ENCODE measurements at regions not wholly inside any gene's neighbourhood (a gene's known extent, or its start where the extent isn't known, plus 50 kb on each side); places are given as distances from the start of the nearest gene placed in this dataset.

DNA sequence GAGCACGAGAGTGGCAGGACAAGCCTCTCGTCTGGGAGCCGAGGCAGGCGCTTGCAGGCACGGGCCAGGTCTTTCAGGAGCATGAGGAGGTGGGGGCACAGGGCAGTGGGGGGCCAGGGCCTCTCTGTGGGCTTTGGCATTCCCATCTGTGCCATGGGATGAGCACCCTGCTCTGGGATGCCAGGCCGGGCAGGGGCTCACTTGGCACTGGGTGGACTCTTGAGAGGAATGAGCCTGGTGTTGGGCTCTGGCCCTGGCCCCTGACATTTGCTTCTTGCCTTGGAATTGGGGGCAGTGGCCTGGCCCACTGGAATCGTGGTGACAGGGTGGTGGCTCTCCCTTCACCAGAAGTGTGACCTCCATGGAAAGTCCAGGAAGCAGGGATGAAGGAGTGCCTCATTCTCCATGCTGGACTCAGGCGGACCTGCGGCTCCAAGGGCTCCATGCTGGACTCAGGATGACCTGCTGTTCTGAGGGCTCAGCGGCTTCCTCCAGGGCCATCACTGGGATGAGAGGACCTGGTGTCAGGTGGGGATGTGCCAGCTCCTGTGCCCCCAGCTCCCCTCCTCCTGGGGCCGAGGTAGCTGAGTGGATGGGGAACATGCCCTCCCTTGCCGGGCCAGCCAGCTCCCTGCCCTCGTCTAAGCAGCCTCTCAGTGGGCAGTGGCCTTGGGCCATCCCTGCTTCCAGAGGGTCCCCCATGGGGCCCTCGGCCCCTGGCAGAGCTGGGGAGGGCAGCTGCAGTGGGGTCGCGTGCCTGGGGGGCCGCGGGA lies 220.3 kb downstream of the KIF26A start:
- TF ChIP-seq, protein P1, sequence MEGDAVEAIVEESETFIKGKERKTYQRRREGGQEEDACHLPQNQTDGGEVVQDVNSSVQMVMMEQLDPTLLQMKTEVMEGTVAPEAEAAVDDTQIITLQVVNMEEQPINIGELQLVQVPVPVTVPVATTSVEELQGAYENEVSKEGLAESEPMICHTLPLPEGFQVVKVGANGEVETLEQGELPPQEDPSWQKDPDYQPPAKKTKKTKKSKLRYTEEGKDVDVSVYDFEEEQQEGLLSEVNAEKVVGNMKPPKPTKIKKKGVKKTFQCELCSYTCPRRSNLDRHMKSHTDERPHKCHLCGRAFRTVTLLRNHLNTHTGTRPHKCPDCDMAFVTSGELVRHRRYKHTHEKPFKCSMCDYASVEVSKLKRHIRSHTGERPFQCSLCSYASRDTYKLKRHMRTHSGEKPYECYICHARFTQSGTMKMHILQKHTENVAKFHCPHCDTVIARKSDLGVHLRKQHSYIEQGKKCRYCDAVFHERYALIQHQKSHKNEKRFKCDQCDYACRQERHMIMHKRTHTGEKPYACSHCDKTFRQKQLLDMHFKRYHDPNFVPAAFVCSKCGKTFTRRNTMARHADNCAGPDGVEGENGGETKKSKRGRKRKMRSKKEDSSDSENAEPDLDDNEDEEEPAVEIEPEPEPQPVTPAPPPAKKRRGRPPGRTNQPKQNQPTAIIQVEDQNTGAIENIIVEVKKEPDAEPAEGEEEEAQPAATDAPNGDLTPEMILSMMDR (IDR thresholded peaks at IDR 0.05 in 4 of 5, conservative IDR thresholded peaks at IDR 0.05 in 1 of 5) = no peak
- TF ChIP-seq POLR2A (IDR thresholded peaks at IDR 0.05) = no peak
